Glutamatergic neuron (in vitro differentiated cells): ENCODE measurements at regions not wholly inside any gene's neighbourhood (a gene's known extent, or its start where the extent isn't known, plus 50 kb on each side); places are given as distances from the start of the nearest gene placed in this dataset.

ENCODE experiments used
- DNase-seq: peaks from one replicate; pipeline ENCODE4 v3.0.0; 2022
- H3K27ac Mint-ChIP-seq: one replicate; pipeline ENCODE4 v1.8.0; 2020; ENCODE audit warnings: mild to moderate bottlenecking, mixed read lengths, inconsistent platforms; ENCODE audit not compliant: unreplicated experiment
- H3K27me3 Mint-ChIP-seq: one replicate; pipeline ENCODE4 v1.8.0; 2020; ENCODE audit warnings: mild to moderate bottlenecking, moderate library complexity, mixed read lengths, inconsistent platforms; ENCODE audit not compliant: unreplicated experiment
- H3K36me3 Mint-ChIP-seq: one replicate; pipeline ENCODE4 v1.8.0; 2020; ENCODE audit warnings: mild to moderate bottlenecking, mixed read lengths, inconsistent platforms; ENCODE audit not compliant: unreplicated experiment
- H3K4me1 Mint-ChIP-seq: one replicate; pipeline ENCODE4 v1.8.0; 2020; ENCODE audit warnings: mild to moderate bottlenecking, low read depth, mixed read lengths, inconsistent platforms; ENCODE audit not compliant: unreplicated experiment
- H3K4me3 Mint-ChIP-seq: one replicate; pipeline ENCODE4 v1.8.0; 2020; ENCODE audit warnings: mild to moderate bottlenecking, mixed read lengths, inconsistent platforms; ENCODE audit not compliant: unreplicated experiment
- H3K9me3 Mint-ChIP-seq: one replicate; pipeline ENCODE4 v1.8.0; 2020; ENCODE audit warnings: mild to moderate bottlenecking, moderate library complexity, mixed read lengths, inconsistent platforms; ENCODE audit not compliant: unreplicated experiment
- TF ChIP-seq, protein P1 (sequence below): fragments of 200-600 bp; sonication (generic); IDR thresholded peaks from one replicate; pipeline ENCODE4 v1.5.0; 2021; ENCODE audit not compliant: partially characterized antibody, unreplicated experiment

- Mint-ChIP-seq H3K27ac (no peak overlapping the region), H3K9me3 (no peaks in the 10 kb centered on the region), H3K36me3 (no peaks in the 10 kb centered on the region), H3K4me3 (no peak overlapping the region), H3K4me1 (no peaks in the 10 kb centered on the region), H3K27me3 (no peaks in the 10 kb centered on the region)
- no peak for DNase-seq
- TF ChIP-seq, protein P1, sequence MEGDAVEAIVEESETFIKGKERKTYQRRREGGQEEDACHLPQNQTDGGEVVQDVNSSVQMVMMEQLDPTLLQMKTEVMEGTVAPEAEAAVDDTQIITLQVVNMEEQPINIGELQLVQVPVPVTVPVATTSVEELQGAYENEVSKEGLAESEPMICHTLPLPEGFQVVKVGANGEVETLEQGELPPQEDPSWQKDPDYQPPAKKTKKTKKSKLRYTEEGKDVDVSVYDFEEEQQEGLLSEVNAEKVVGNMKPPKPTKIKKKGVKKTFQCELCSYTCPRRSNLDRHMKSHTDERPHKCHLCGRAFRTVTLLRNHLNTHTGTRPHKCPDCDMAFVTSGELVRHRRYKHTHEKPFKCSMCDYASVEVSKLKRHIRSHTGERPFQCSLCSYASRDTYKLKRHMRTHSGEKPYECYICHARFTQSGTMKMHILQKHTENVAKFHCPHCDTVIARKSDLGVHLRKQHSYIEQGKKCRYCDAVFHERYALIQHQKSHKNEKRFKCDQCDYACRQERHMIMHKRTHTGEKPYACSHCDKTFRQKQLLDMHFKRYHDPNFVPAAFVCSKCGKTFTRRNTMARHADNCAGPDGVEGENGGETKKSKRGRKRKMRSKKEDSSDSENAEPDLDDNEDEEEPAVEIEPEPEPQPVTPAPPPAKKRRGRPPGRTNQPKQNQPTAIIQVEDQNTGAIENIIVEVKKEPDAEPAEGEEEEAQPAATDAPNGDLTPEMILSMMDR: no peak
Observed at GRCh38 chr4:173707658-173708419, 177.8 kb upstream of the HAND2 start.

DNA sequence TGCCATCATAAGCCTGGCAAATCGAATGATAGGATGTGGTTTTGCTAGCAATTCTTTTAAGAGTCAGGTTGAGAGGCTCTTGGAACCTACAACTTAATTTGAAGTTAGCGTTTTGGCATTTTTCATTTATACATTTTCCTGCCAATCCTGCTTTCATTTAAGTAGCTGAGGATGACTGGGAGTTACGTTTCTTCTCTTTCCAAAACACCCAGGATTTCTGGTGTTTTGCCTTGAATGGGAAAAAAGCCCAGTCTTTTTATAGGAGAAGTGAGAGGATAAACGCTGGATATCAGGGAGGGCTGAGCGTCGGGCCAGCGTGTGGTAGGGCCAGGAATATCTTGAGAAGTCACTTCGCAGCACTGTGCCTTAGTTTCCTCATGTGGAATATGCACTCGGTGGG lies 174.2 kb upstream of the HAND2 start:
- Mint-ChIP-seq H3K4me1 (no peaks in the 10 kb centered on the region), H3K36me3 (no peaks in the 10 kb centered on the region), H3K27ac (no peak overlapping the region), H3K9me3 (no peaks in the 10 kb centered on the region), H3K27me3 (no peaks in the 10 kb centered on the region), H3K4me3 (no peak overlapping the region)
- DNase-seq: no peak
- TF ChIP-seq, protein P1: no peak

GRCh38 chr4:173703021-173703420 lies 173.0 kb upstream of the HAND2 start:
- H3K27ac Mint-ChIP-seq: no peak overlapping the region
- H3K27me3 Mint-ChIP-seq: no peaks in the 10 kb centered on the region
- H3K4me3 Mint-ChIP-seq: no peak overlapping the region
- H3K36me3 Mint-ChIP-seq: no peaks in the 10 kb centered on the region
- DNase-seq: no peak
- TF ChIP-seq, protein P1: no peak
- H3K9me3 Mint-ChIP-seq: no peaks in the 10 kb centered on the region
- H3K4me1 Mint-ChIP-seq: no peaks in the 10 kb centered on the region

DNA sequence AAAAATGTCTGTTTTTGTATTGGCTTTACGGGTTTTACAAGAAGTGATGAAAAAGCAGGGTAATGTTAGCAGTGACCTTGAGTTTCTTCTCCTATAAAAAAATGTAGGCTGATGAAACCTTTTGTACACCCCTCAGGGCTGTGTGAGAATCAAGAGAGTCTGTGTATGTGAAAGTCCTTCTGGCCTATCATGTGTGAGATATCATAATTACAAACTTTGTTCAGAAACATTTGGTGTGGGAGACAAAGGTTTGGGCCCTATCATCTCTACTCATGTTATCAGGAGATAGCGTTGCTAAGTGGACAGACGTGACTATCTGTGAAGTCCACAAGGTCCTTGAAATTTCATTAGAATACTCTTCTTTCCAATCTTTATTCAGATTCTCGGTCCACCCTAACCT lies 170.6 kb upstream of the HAND2 start:
- no peaks in the 10 kb centered on the region for H3K36me3 Mint-ChIP-seq
- H3K27me3 Mint-ChIP-seq: no peaks in the 10 kb centered on the region
- DNase-seq: no peak
- TF ChIP-seq, protein P1: no peak
- H3K27ac Mint-ChIP-seq: no peak overlapping the region
- H3K4me3 Mint-ChIP-seq: no peak overlapping the region
- no peaks in the 10 kb centered on the region for H3K9me3 Mint-ChIP-seq
- H3K4me1 Mint-ChIP-seq: no peaks in the 10 kb centered on the region

- Mint-ChIP-seq H3K36me3 (no peaks in the 10 kb centered on the region), H3K9me3 (no peaks in the 10 kb centered on the region), H3K27me3 (no peaks in the 10 kb centered on the region), H3K27ac (no peak overlapping the region), H3K4me3 (no peak overlapping the region), H3K4me1 (no peaks in the 10 kb centered on the region)
- TF ChIP-seq, protein P1: no peak
- DNase-seq: no peak
Observed at GRCh38 chr4:173699841-173700475, 169.9 kb upstream of the HAND2 start.
